SK-N-SH treated with all-trans-retinoic acid at 6 μM for 48 hours (cell line): ENCODE measurements at regions not wholly inside any gene's neighbourhood (a gene's known extent, or its start where the extent isn't known, plus 50 kb on each side); places are given as distances from the start of the nearest gene placed in this dataset.

Source experiments
- BACH2 ChIP-seq: fragments of 250-450 bp; sonication (Bioruptor Pico); IDR thresholded peaks from 2 replicates; pipeline ENCODE4 v1.9.0; 2021; ENCODE audit warnings: mild to moderate bottlenecking, borderline replicate concordance
- CSDC2 ChIP-seq: fragments of 250-450 bp; sonication (Bioruptor Pico); IDR thresholded peaks from 2 replicates; pipeline ENCODE4 v1.5.0; 2020; ENCODE audit warnings: mild to moderate bottlenecking, moderate library complexity
- RARB ChIP-seq: fragments of 250-450 bp; sonication (Bioruptor Pico); IDR thresholded peaks from 2 replicates; pipeline ENCODE4 v1.8.0; 2021; ENCODE audit warnings: mild to moderate bottlenecking, moderate library complexity
- ZNF565 ChIP-seq: fragments of 450-650 bp; formaldehyde crosslinking; conservative IDR thresholded peaks from 2 replicates; pipeline ENCODE4 v1.5.0; 2020; ENCODE audit warnings: low read depth, mild to moderate bottlenecking, moderate library complexity
- TF ChIP-seq, protein P1 (sequence below): fragments of 250-450 bp; sonication (Bioruptor Pico); IDR thresholded peaks from 2 replicates; pipeline ENCODE4 v1.5.1; 2020; ENCODE audit warnings: low read depth, mild to moderate bottlenecking, moderate library complexity
- TF ChIP-seq, protein P2 (sequence below): fragments of 250-450 bp; sonication (Bioruptor Pico); IDR thresholded peaks from 2 replicates; pipeline ENCODE4 v1.8.0; 2021; ENCODE audit warnings: low read depth, mild to moderate bottlenecking, moderate library complexity, borderline replicate concordance
- TF ChIP-seq, protein P3 (sequence below): fragments of 250-450 bp; sonication (Bioruptor Pico); IDR thresholded peaks from 2 replicates; pipeline ENCODE4 v1.8.0; 2020; ENCODE audit warnings: mild to moderate bottlenecking, moderate library complexity, borderline replicate concordance
- TF ChIP-seq, protein P4 (sequence below): fragments of 250-450 bp; sonication (Bioruptor Pico); IDR thresholded peaks from 2 replicates; pipeline ENCODE4 v1.5.1; 2021; ENCODE audit warnings: mild to moderate bottlenecking, moderate library complexity

DNA sequence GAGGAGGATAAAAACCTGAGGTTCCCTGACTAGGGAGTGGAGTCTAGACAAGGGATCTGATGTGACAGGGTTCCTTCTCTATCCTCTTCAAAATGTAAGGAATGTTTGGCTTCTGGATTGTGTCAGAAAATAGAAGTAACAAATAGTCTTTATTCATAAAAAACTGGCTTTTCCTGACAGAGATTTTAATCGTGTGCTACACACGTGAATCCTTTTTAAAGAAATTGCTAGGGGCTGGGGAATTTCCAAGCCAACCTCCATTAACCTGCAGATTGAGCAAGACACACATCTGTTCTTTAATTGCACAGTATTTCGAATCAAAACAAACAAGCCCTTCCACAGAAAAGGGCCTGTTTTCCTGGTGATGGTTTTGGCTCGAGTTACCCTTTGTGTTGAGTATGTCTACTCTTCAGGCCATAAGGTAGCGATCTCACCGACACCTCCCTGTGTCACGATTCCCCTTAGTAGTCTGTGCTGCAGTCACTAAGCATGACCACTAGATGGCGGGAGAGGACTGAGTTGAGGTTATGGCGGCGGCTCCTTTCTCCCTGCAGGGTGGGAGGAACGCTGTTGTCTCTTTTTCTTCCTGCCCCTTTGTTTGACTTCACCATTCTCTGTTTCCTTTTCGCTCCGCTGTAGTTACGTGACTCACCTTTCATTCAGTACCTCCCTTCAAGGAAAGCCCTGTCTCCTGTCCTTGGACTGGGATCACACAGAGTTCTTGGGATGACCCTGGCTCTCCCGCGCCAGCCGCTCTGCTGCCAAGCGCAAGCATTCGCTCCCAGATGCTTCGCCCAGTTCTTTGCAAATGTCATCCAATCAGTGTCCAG, 137.1 kb upstream of the SLC24A2 start:
- TF ChIP-seq, protein P1, sequence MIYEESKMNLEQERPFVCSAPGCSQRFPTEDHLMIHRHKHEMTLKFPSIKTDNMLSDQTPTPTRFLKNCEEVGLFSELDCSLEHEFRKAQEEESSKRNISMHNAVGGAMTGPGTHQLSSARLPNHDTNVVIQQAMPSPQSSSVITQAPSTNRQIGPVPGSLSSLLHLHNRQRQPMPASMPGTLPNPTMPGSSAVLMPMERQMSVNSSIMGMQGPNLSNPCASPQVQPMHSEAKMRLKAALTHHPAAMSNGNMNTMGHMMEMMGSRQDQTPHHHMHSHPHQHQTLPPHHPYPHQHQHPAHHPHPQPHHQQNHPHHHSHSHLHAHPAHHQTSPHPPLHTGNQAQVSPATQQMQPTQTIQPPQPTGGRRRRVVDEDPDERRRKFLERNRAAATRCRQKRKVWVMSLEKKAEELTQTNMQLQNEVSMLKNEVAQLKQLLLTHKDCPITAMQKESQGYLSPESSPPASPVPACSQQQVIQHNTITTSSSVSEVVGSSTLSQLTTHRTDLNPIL (CRISPR knock-in tag), result no peak
- TF ChIP-seq, protein P2, sequence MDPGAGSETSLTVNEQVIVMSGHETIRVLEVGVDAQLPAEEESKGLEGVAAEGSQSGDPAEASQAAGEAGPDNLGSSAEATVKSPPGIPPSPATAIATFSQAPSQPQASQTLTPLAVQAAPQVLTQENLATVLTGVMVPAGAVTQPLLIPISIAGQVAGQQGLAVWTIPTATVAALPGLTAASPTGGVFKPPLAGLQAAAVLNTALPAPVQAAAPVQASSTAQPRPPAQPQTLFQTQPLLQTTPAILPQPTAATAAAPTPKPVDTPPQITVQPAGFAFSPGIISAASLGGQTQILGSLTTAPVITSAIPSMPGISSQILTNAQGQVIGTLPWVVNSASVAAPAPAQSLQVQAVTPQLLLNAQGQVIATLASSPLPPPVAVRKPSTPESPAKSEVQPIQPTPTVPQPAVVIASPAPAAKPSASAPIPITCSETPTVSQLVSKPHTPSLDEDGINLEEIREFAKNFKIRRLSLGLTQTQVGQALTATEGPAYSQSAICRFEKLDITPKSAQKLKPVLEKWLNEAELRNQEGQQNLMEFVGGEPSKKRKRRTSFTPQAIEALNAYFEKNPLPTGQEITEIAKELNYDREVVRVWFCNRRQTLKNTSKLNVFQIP (CRISPR knock-in tag), result no peak
- no peak for TF ChIP-seq RARB (CRISPR knock-in tag)
- no peak for TF ChIP-seq BACH2 (CRISPR knock-in tag)
- TF ChIP-seq ZNF565, result no peak
- TF ChIP-seq CSDC2 (CRISPR knock-in tag), result no peak
- TF ChIP-seq, protein P3, sequence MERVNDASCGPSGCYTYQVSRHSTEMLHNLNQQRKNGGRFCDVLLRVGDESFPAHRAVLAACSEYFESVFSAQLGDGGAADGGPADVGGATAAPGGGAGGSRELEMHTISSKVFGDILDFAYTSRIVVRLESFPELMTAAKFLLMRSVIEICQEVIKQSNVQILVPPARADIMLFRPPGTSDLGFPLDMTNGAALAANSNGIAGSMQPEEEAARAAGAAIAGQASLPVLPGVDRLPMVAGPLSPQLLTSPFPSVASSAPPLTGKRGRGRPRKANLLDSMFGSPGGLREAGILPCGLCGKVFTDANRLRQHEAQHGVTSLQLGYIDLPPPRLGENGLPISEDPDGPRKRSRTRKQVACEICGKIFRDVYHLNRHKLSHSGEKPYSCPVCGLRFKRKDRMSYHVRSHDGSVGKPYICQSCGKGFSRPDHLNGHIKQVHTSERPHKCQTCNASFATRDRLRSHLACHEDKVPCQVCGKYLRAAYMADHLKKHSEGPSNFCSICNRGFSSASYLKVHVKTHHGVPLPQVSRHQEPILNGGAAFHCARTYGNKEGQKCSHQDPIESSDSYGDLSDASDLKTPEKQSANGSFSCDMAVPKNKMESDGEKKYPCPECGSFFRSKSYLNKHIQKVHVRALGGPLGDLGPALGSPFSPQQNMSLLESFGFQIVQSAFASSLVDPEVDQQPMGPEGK, result no peak
- TF ChIP-seq, protein P4, sequence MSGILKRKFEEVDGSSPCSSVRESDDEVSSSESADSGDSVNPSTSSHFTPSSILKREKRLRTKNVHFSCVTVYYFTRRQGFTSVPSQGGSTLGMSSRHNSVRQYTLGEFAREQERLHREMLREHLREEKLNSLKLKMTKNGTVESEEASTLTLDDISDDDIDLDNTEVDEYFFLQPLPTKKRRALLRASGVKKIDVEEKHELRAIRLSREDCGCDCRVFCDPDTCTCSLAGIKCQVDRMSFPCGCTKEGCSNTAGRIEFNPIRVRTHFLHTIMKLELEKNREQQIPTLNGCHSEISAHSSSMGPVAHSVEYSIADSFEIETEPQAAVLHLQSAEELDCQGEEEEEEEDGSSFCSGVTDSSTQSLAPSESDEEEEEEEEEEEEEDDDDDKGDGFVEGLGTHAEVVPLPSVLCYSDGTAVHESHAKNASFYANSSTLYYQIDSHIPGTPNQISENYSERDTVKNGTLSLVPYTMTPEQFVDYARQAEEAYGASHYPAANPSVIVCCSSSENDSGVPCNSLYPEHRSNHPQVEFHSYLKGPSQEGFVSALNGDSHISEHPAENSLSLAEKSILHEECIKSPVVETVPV (CRISPR knock-in tag), result no peak
